Endothelial cell of umbilical vein (primary cell): ENCODE measurements at regions not wholly inside any gene's neighbourhood (a gene's known extent, or its start where the extent isn't known, plus 50 kb on each side); places are given as distances from the start of the nearest gene placed in this dataset.

Experiments
- BruUV-seq: library from RNA; stranded (reverse); fragments of 400-500 nt; replicated peaks from 2 replicates; lab custom pipeline; 2021; lab: Mats Ljungman, UMichigan
- CTCF ChIA-PET: fragments of 300-600, 350-600 bp; sonication (Branson Sonifier 250); formaldehyde crosslinking; loops from one replicate; lab custom pipeline; 2021; ENCODE audit warnings: antibody characterized with exemption, inconsistent platforms; lab: Charles Lee
- POLR2A ChIA-PET: fragments of 300-600, 350-600 bp; sonication (Branson Sonifier 250); formaldehyde crosslinking; loops from one replicate; lab custom pipeline; 2021; ENCODE audit warnings: antibody characterized with exemption, inconsistent platforms; lab: Charles Lee
- DNase-seq: peaks from one replicate; pipeline ENCODE4 v3.0.0-alpha.2; 2011; ENCODE audit warnings: low read depth, low spot score
- FAIRE-seq: peaks from 2 replicates; lab custom pipeline; 2011; peaks lifted over from hg19 to GRCh38; lab: Jason Lieb, UNC
- H2AFZ ChIP-seq: 2 replicates; pipeline ENCODE4 v1.6.0; 2012; ENCODE audit warnings: low read depth, low read length, control low read depth, inconsistent platforms
- H3K27ac ChIP-seq: 2 replicates; pipeline ENCODE4 v1.5.1; 2011; ENCODE audit warnings: low read depth, mild to moderate bottlenecking, control low read depth, low read length, moderate library complexity; ENCODE audit not compliant: insufficient read depth
- H3K27me3 ChIP-seq, 2 experiments: 2 replicates each; pipeline versions ENCODE4 v1.6.0 to v1.6.1; 2011; ENCODE audit warnings: low read length in 2 of 2, mixed read lengths in 1 of 2; ENCODE audit not compliant: control insufficient read depth in 2 of 2, insufficient read depth in 2 of 2
- H3K36me3 ChIP-seq, 2 experiments: 2 replicates in 1 of 2; 3 replicates in 1 of 2; pipeline ENCODE4 v1.5.1; 2011; ENCODE audit warnings: low read length in 2 of 2, mild to moderate bottlenecking in 1 of 2, moderate library complexity in 1 of 2; ENCODE audit not compliant: control insufficient read depth in 2 of 2, insufficient read depth in 2 of 2; ENCODE audit errors: extremely low read depth in 1 of 2
- H3K4me1 ChIP-seq: 3 replicates; pipeline ENCODE4 v1.5.1; 2011; ENCODE audit warnings: mild to moderate bottlenecking, low read length; ENCODE audit not compliant: control insufficient read depth, insufficient read depth; ENCODE audit errors: extremely low read depth
- H3K4me2 ChIP-seq: 2 replicates; pipeline ENCODE4 v1.6.1; 2011; ENCODE audit warnings: low read length, control low read depth, mixed read lengths; ENCODE audit not compliant: insufficient read depth
- H3K4me3 ChIP-seq, 3 experiments: fragments of 200-600 bp in 1 of 3; sonication (generic), shearing (Covaris generic) in 1 of 3; replicated peaks in 1 of 3; 2 replicates each; pipeline ENCODE4 v1.5.1; 2011 to 2016; ENCODE audit warnings: control low read depth in 3 of 3, low read length in 3 of 3, mild to moderate bottlenecking in 2 of 3, inconsistent platforms in 1 of 3, low read depth in 1 of 3, moderate library complexity in 1 of 3; ENCODE audit not compliant: insufficient read depth in 1 of 3
- H3K79me2 ChIP-seq: 2 replicates; pipeline ENCODE4 v1.6.0; 2012; ENCODE audit warnings: low read length, inconsistent platforms; ENCODE audit not compliant: control insufficient read depth, insufficient read depth
- H3K9ac ChIP-seq: replicated peaks from 2 replicates; pipeline ENCODE3; 2011; ENCODE audit warnings: low read length, control low read depth; ENCODE audit not compliant: insufficient read depth; ENCODE audit errors: extremely low read depth
- H3K9me1 ChIP-seq: replicated peaks from 3 replicates; pipeline ENCODE4 v1.6.0; 2011; ENCODE audit warnings: mild to moderate bottlenecking, low read length; ENCODE audit not compliant: control insufficient read depth, insufficient read depth; ENCODE audit errors: extremely low read depth
- H3K9me3 ChIP-seq: replicated peaks from 2 replicates; pipeline ENCODE4 v1.5.1; 2012; ENCODE audit warnings: low read length, inconsistent platforms; ENCODE audit not compliant: control insufficient read depth, insufficient read depth
- H4K20me1 ChIP-seq: replicated peaks from 2 replicates; pipeline ENCODE3; 2011; ENCODE audit warnings: mild to moderate bottlenecking, low read length; ENCODE audit not compliant: control insufficient read depth, insufficient read depth; ENCODE audit errors: extremely low read depth
- CTCF ChIP-seq, 2 donors: IDR thresholded peaks; 1 replicate in 1 of 2; 2 replicates in 1 of 2; pipeline ENCODE4 v1.5.1; 2011; ENCODE audit warnings: low read length in 2 of 2, mild to moderate bottlenecking in 2 of 2, moderate library complexity in 2 of 2, control low read depth in 1 of 2, inconsistent platforms in 1 of 2, low read depth in 1 of 2; ENCODE audit not compliant: insufficient read depth in 1 of 2; ENCODE audit errors: extremely low read depth in 1 of 2
- EZH2 ChIP-seq: IDR thresholded peaks from 2 replicates; pipeline ENCODE4 v1.6.1; 2012; ENCODE audit warnings: borderline replicate concordance, low read depth, mild to moderate bottlenecking, moderate library complexity, low read length, inconsistent platforms; ENCODE audit not compliant: severe bottlenecking
- FOS ChIP-seq: IDR thresholded peaks from 2 replicates; pipeline ENCODE4 v1.6.1; 2011; ENCODE audit warnings: mild to moderate bottlenecking, low read length, moderate library complexity, borderline replicate concordance; ENCODE audit not compliant: insufficient read depth
- GATA2 ChIP-seq: IDR thresholded peaks from 2 replicates; pipeline ENCODE4 v1.7.0; 2011; ENCODE audit warnings: low read depth, mild to moderate bottlenecking, moderate library complexity, mixed read lengths, low read length; ENCODE audit not compliant: insufficient read length, insufficient read depth
- JUN ChIP-seq: IDR thresholded peaks from 2 replicates; pipeline ENCODE4 v1.6.1; 2011; ENCODE audit warnings: borderline replicate concordance, low read depth; ENCODE audit not compliant: insufficient read length, insufficient read depth
- MAX ChIP-seq: IDR thresholded peaks from 2 replicates; pipeline ENCODE4 v1.6.1; 2011; ENCODE audit not compliant: insufficient read depth, insufficient read length
- MYC ChIP-seq: IDR thresholded peaks from one replicate; pipeline ENCODE4 v1.6.1; 2011; ENCODE audit warnings: mild to moderate bottlenecking, low read depth, low read length
- POLR2A ChIP-seq: IDR thresholded peaks from 2 replicates; pipeline ENCODE4 v1.6.1; 2012; ENCODE audit warnings: low read depth, mild to moderate bottlenecking, control low read depth, low read length
- POLR2AphosphoS5 ChIP-seq: IDR thresholded peaks from 2 replicates; pipeline ENCODE4 v1.6.1; 2012; ENCODE audit warnings: low read depth, mild to moderate bottlenecking, control low read depth, low read length, moderate library complexity; ENCODE audit not compliant: insufficient read depth
- dilution Hi-C: fragments of 300-500 bp; cut with MboI; formaldehyde crosslinking; loops from one replicate; pipeline ENCODE4 v1.15.0; 2019; ENCODE audit warnings: low sequenced_read_pairs; ENCODE audit not compliant: extremely low pct_ligation_motif_present
- intact Hi-C: fragments of 100-400 bp; cut with micrococcal nuclease; formaldehyde crosslinking; loops from one replicate; pipeline ENCODE4 v1.10.0; 2022

GRCh38 chr12:103016381-103016780, 58.9 kb downstream of the ASCL1 start:
- H3K9ac ChIP-seq: no peak overlapping the region
- no peak for FAIRE-seq
- H3K9me1 ChIP-seq: no peaks in the 10 kb centered on the region
- no peaks in the 10 kb centered on the region for H3K36me3 ChIP-seq
- peaks cover 2% of the 10 kb centered on the region for H3K9me3 ChIP-seq
- no peaks in the 10 kb centered on the region for H3K79me2 ChIP-seq
- H3K4me2 ChIP-seq: no peak overlapping the region
- H3K27me3 ChIP-seq: no peaks in the 10 kb centered on the region
- dilution Hi-C loops (no loop called here), intact Hi-C loops (no loop called here)
- no peak overlapping the region for H2AFZ ChIP-seq
- H3K4me1 ChIP-seq: no peaks in the 10 kb centered on the region
- no peak overlapping the region for H3K27ac ChIP-seq
- POLR2A ChIA-PET: no interaction called here
- no peak overlapping the region for H3K4me3 ChIP-seq
- CTCF ChIA-PET: no interaction called here
- BruUV-seq: no TSS peak
- no peaks in the 10 kb centered on the region for H4K20me1 ChIP-seq
- no peak for DNase-seq
- TF ChIP-seq EZH2 (no peak), GATA2 (no peak), FOS (no peak), MAX (no peak)

- no peak overlapping the region for H3K27ac ChIP-seq
- no peaks in the 10 kb centered on the region for H3K27me3 ChIP-seq
- ChIA-PET POLR2A (no interaction called here), CTCF (no interaction called here)
- intact Hi-C loops (no loop called here), dilution Hi-C loops (no loop called here)
- no peak overlapping the region for H3K4me2 ChIP-seq
- BruUV-seq: no TSS peak
- H3K36me3 ChIP-seq: no peaks in the 10 kb centered on the region
- H3K4me3 ChIP-seq: no peak overlapping the region
- no peaks in the 10 kb centered on the region for H3K4me1 ChIP-seq
- DNase-seq (no peak), FAIRE-seq (no peak)
- TF ChIP-seq CTCF (IDR thresholded peaks at IDR 0.05; ENCODE audit: extremely low read depth in 1 of 2, insufficient read depth in 1 of 2, low read depth in 1 of 2, low read length in 2 of 2) (no peak), EZH2 (no peak), GATA2 (no peak), POLR2A (no peak), MAX (no peak), JUN (no peak), POLR2AphosphoS5 (no peak), FOS (no peak), MYC (no peak)
- H3K9ac ChIP-seq: no peak overlapping the region
- no peaks in the 10 kb centered on the region for H3K9me1 ChIP-seq
- H4K20me1 ChIP-seq: no peaks in the 10 kb centered on the region
- H2AFZ ChIP-seq: no peak overlapping the region
- no peaks in the 10 kb centered on the region for H3K79me2 ChIP-seq
- peaks cover 2% of the 10 kb centered on the region for H3K9me3 ChIP-seq
These were observed 63.4 kb downstream of the ASCL1 start for GRCh38 chr12:103020839-103021238.
